Natural killer cell (primary cell): ENCODE measurements at regions not wholly inside any gene's neighbourhood (a gene's known extent, or its start where the extent isn't known, plus 50 kb on each side); places are given as distances from the start of the nearest gene placed in this dataset.

Experiments used
- ATAC-seq, 3 donors: fragments of 150-1000 bp in 2 of 3; fragments of 200-7000 bp in 1 of 3; cut with Tn5 transposase; 1 replicate in 1 of 3; 2 replicates in 2 of 3; pipeline ENCODE4 v1.10.0; 2021; ENCODE audit warnings: mild to moderate bottlenecking in 2 of 3, moderate library complexity in 2 of 3
- DNase-seq, 2 donors: peaks; one replicate each; pipeline versions ENCODE4 v3.0.0 to v3.0.0-alpha.2; 2013 to 2021; ENCODE audit warnings: mixed read lengths in 1 of 2
- H3K27ac ChIP-seq: one replicate; pipeline ENCODE4 v1.5.1; 2013; ENCODE audit warnings: mild to moderate bottlenecking, low read length
- H3K27me3 ChIP-seq: one replicate; pipeline ENCODE4 v1.6.1; 2013; ENCODE audit warnings: low read length; ENCODE audit not compliant: control insufficient read depth, insufficient read depth
- H3K36me3 ChIP-seq: one replicate; pipeline ENCODE4 v1.6.1; 2013; ENCODE audit warnings: low read length; ENCODE audit not compliant: control insufficient read depth, insufficient read depth
- H3K4me1 ChIP-seq: one replicate; pipeline ENCODE4 v1.6.1; 2013; ENCODE audit warnings: low read length; ENCODE audit not compliant: control insufficient read depth, insufficient read depth
- H3K4me3 ChIP-seq: one replicate; pipeline ENCODE4 v1.5.1; 2013; ENCODE audit warnings: low read length
- H3K9me3 ChIP-seq: one replicate; pipeline ENCODE4 v1.6.1; 2013; ENCODE audit warnings: low read length; ENCODE audit not compliant: control insufficient read depth, insufficient read depth
- H3K27ac Mint-ChIP-seq, 2 donors: one replicate each; pipeline ENCODE4 v1.8.0; 2022; ENCODE audit warnings: mild to moderate bottlenecking in 2 of 2, mixed read lengths in 2 of 2, moderate library complexity in 1 of 2
- H3K27me3 Mint-ChIP-seq, 2 donors: one replicate each; pipeline ENCODE4 v1.8.0; 2022; ENCODE audit warnings: low read depth in 2 of 2, mixed read lengths in 2 of 2
- H3K36me3 Mint-ChIP-seq: one replicate; pipeline ENCODE4 v1.8.0; 2022; ENCODE audit warnings: mixed read lengths
- H3K4me1 Mint-ChIP-seq, 2 donors: one replicate each; pipeline ENCODE4 v1.8.0; 2022; ENCODE audit warnings: mixed read lengths in 2 of 2
- H3K4me3 Mint-ChIP-seq: one replicate; pipeline ENCODE4 v1.8.0; 2022; ENCODE audit warnings: mild to moderate bottlenecking, moderate library complexity, mixed read lengths
- H3K9me3 Mint-ChIP-seq, 2 donors: one replicate each; pipeline ENCODE4 v1.8.0; 2022; ENCODE audit warnings: mixed read lengths in 2 of 2
- CTCF ChIP-seq: fragments of 200-600 bp; IDR thresholded peaks from one replicate; pipeline ENCODE4 v1.8.0; 2022; ENCODE audit warnings: antibody characterized with exemption
- WGBS: methylation state at CpG from one replicate; pipeline ENCODE4 v1.1.7; 2013; ENCODE audit warnings: missing lambda C conversion rate; ENCODE audit not compliant: insufficient coverage; 5-methylcytosine and 5-hydroxymethylcytosine counted together
- intact Hi-C: fragments of 100-400 bp; cut with micrococcal nuclease; formaldehyde crosslinking; loops from one replicate; pipeline ENCODE4 v1.14.2; 2022

GRCh38 chr7:50872437-50872836 is 89.7 kb upstream of the GRB10 start:
- Mint-ChIP-seq H3K27ac (no peak overlapping the region), H3K27me3 (peaks cover 17 to 19% of the 10 kb centered on the region in 2 donors), H3K4me3 (no peak overlapping the region), H3K9me3 (no peaks in the 10 kb centered on the region), H3K36me3 (no peaks in the 10 kb centered on the region), H3K4me1 (no peaks in the 10 kb centered on the region)
- no peak overlapping the region for H3K4me3 ChIP-seq
- DNase-seq (no peak), ATAC-seq (no peak)
- TF ChIP-seq CTCF, result no peak
- H3K27ac ChIP-seq, result no peak overlapping the region
- 65% methylated on average over 4 of the region's 4 CpGs for WGBS
- H3K9me3 ChIP-seq, result no peaks in the 10 kb centered on the region
- no peaks in the 10 kb centered on the region for H3K36me3 ChIP-seq
- H3K27me3 ChIP-seq, result no peaks in the 10 kb centered on the region
- intact Hi-C loops, result no loop called here
- H3K4me1 ChIP-seq, result no peaks in the 10 kb centered on the region

DNA sequence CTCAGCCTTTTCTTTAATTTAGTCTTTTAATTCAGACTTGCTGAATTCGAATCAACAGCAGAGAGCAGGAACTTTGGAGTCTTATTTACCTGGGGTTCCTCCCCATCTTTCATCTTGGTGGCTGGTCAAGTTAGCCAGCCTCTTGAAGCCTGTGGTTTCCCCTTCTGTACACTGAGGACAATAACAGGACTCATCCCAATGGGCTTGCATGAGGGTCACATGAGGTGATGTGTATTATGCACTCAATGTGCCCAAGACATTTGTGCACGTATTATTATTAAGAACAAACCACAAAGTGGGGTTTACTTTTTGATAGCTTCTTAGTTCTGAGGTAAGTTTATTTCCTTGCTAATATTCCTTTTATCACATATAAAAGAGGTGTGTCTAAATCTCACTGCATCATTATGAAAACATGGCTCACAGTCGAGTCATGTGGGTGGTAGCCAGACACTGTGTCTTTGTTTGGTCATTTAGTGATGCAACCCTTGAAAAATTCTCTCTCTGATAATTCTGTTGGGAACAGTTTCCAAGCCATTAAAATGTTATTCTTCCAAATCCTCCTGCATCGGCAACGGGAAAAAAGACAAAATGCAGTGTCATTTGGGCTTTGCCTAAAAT is 86.5 kb upstream of the GRB10 start:
- no peak for TF ChIP-seq CTCF
- intact Hi-C loops, result no loop called here
- no peaks in the 10 kb centered on the region for H3K9me3 ChIP-seq
- Mint-ChIP-seq H3K27ac (no peak overlapping the region), H3K36me3 (no peaks in the 10 kb centered on the region), H3K9me3 (no peaks in the 10 kb centered on the region), H3K27me3 (peaks cover 10 to 17% of the 10 kb centered on the region in 2 donors), H3K4me1 (no peaks in the 10 kb centered on the region), H3K4me3 (no peak overlapping the region)
- H3K36me3 ChIP-seq, result no peaks in the 10 kb centered on the region
- ATAC-seq (no peak), DNase-seq (no peak)
- H3K27me3 ChIP-seq, result no peaks in the 10 kb centered on the region
- 88% methylated on average over 5 of the region's 5 CpGs for WGBS
- H3K27ac ChIP-seq, result no peak overlapping the region
- H3K4me1 ChIP-seq, result no peaks in the 10 kb centered on the region
- no peak overlapping the region for H3K4me3 ChIP-seq

- Histone ChIP-seq H3K4me3 (no peak overlapping the region), H3K9me3 (no peaks in the 10 kb centered on the region), H3K27me3 (no peaks in the 10 kb centered on the region), H3K36me3 (no peaks in the 10 kb centered on the region), H3K4me1 (no peaks in the 10 kb centered on the region), H3K27ac (no peak overlapping the region)
- peaks cover 0 to under 1% of the 10 kb centered on the region in 2 donors for H3K4me1 Mint-ChIP-seq
- ATAC-seq, result no peak
- no peaks in the 10 kb centered on the region for H3K36me3 Mint-ChIP-seq
- H3K27me3 Mint-ChIP-seq, result peaks cover 9 to 13% of the 10 kb centered on the region in 2 donors
- no peak overlapping the region for H3K27ac Mint-ChIP-seq
- intact Hi-C loops, result no loop called here
- TF ChIP-seq CTCF, result no peak
- no peaks in the 10 kb centered on the region for H3K9me3 Mint-ChIP-seq
- 76% methylated on average over 3 of the region's 3 CpGs for WGBS
- H3K4me3 Mint-ChIP-seq, result no peak overlapping the region
- no peak for DNase-seq
Measured at GRCh38 chr7:50868426-50869100, 85.9 kb upstream of the GRB10 start.

DNA sequence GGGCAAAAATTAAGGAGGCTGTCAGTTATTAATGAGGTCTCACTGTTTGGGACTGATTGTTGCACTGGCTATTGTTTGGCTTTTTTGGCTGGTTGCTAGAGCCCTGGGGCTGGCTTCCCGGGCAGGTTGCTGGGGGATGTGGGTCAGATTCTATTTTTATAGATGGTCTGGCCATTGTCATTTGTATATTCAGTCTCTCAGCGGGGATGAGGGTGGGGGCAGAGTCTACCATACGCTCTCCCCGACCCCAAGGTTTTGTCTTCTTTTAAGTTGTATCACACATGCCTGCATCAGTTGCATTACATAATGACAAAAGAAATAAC is 84.3 kb upstream of the GRB10 start:
- Histone ChIP-seq H3K4me3 (no peak overlapping the region), H3K27ac (no peak overlapping the region), H3K27me3 (no peaks in the 10 kb centered on the region), H3K4me1 (no peaks in the 10 kb centered on the region), H3K9me3 (no peaks in the 10 kb centered on the region), H3K36me3 (no peaks in the 10 kb centered on the region)
- DNase-seq (no peak), ATAC-seq (no peak)
- 89% methylated on average over 4 of the region's 4 CpGs for WGBS
- Mint-ChIP-seq H3K9me3 (no peaks in the 10 kb centered on the region), H3K27me3 (peaks cover 4 to 8% of the 10 kb centered on the region in 2 donors), H3K36me3 (no peaks in the 10 kb centered on the region), H3K27ac (no peak overlapping the region), H3K4me3 (no peak overlapping the region), H3K4me1 (peaks cover 5 to 8% of the 10 kb centered on the region in 2 donors)
- intact Hi-C loops, result no loop called here
- TF ChIP-seq CTCF, result no peak
